ENCODE measurements at regions not wholly inside any gene's neighbourhood (a gene's known extent, or its start where the extent isn't known, plus 50 kb on each side); places are given as distances from the start of the nearest gene placed in this dataset.

- no peak for TF ChIP-seq CTCF (IDR thresholded peaks at IDR 0.05; ENCODE audit: unreplicated experiment in 3 of 3)
- H3K36me3 Mint-ChIP-seq (ENCODE audit: low read depth), result no peaks in the 10 kb centered on the region
Observed at GRCh38 chr3:102979191-102979590, 544.4 kb downstream of the ZPLD1 start.

GRCh38 chr3:102979682-102980354 lies 545.0 kb downstream of the ZPLD1 start:
- Mint-ChIP-seq H3K27me3 (ENCODE audit: low read depth) (no peaks in the 10 kb centered on the region), H3K36me3 (ENCODE audit: low read depth) (no peaks in the 10 kb centered on the region), H3K27ac (peak overlapping the region; percentile 72 to 85 (median 85)), H3K4me3 (no peak overlapping the region), H3K9me3 (peaks cover 7% of the 10 kb centered on the region), H3K4me1 (peaks cover 33% of the 10 kb centered on the region)
- no peak for TF ChIP-seq CTCF (IDR thresholded peaks at IDR 0.05; ENCODE audit: unreplicated experiment in 3 of 3)

More at GRCh38 chr3:102979191-102979590, 544.4 kb downstream of the ZPLD1 start:
- H3K4me1 Mint-ChIP-seq, result peaks cover 33% of the 10 kb centered on the region
- peak overlapping the region; percentile 72 to 90 (median 85) for H3K27ac Mint-ChIP-seq
- H3K9me3 Mint-ChIP-seq, result peaks cover 7% of the 10 kb centered on the region
- no peak overlapping the region for H3K4me3 Mint-ChIP-seq
- H3K27me3 Mint-ChIP-seq (ENCODE audit: low read depth), result no peaks in the 10 kb centered on the region

- peak overlapping the region; percentile 72 to 85 (median 85) for H3K27ac Mint-ChIP-seq
- H3K4me3 Mint-ChIP-seq, result no peak overlapping the region
- H3K9me3 Mint-ChIP-seq, result peaks cover 6% of the 10 kb centered on the region
Observed at GRCh38 chr3:102980355-102980696, 545.5 kb downstream of the ZPLD1 start.

DNA sequence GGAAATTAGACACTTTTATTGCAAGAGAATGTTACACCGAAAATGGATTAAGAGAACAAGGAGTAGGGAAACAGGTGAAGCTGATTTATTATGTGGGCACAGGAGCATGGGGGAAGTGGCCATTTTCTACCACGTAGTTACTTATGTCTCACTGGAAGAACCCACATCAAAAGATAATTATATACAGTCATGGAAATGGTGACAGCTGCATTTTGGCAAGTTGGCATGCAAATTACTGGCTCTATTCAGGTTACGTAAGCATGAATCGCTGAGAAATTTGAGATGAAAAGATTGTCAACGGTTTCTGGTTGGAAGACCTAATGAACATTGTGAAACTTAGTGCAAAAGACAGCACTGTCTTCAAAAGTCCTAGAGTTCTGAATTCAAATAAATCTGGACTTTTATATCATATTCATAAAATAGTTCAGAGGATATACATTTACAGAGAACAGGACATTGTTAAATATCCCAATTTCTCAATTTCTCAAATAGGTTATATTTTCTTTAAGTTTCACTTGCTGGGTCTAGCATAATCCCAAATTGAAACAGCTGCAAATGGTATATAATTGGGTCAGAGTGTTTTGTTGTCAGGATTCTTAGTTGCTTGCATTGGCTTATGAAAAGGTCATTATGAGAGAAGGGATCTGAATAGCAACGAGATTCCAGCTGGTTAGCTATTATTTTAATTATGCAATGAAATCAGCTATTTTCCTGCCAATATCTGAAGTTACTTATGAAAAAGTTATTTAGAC lies 567.8 kb downstream of the ZPLD1 start:
- Mint-ChIP-seq H3K27me3 (ENCODE audit: low read depth) (no peaks in the 10 kb centered on the region), H3K4me1 (peaks cover 33% of the 10 kb centered on the region), H3K36me3 (ENCODE audit: low read depth) (no peaks in the 10 kb centered on the region), H3K27ac (peak overlapping the region in 2 of 3 experiments; percentile 46 to 66), H3K9me3 (peaks cover 2% of the 10 kb centered on the region), H3K4me3 (no peak overlapping the region)
- TF ChIP-seq CTCF (IDR thresholded peaks at IDR 0.05; ENCODE audit: unreplicated experiment in 3 of 3), result no peak

More at GRCh38 chr3:102980355-102980696, 545.5 kb downstream of the ZPLD1 start:
- TF ChIP-seq CTCF (IDR thresholded peaks at IDR 0.05; ENCODE audit: unreplicated experiment in 3 of 3), result no peak
- peaks cover 33% of the 10 kb centered on the region for H3K4me1 Mint-ChIP-seq
- no peaks in the 10 kb centered on the region for H3K27me3 Mint-ChIP-seq (ENCODE audit: low read depth)
- H3K36me3 Mint-ChIP-seq (ENCODE audit: low read depth), result no peaks in the 10 kb centered on the region

DNA sequence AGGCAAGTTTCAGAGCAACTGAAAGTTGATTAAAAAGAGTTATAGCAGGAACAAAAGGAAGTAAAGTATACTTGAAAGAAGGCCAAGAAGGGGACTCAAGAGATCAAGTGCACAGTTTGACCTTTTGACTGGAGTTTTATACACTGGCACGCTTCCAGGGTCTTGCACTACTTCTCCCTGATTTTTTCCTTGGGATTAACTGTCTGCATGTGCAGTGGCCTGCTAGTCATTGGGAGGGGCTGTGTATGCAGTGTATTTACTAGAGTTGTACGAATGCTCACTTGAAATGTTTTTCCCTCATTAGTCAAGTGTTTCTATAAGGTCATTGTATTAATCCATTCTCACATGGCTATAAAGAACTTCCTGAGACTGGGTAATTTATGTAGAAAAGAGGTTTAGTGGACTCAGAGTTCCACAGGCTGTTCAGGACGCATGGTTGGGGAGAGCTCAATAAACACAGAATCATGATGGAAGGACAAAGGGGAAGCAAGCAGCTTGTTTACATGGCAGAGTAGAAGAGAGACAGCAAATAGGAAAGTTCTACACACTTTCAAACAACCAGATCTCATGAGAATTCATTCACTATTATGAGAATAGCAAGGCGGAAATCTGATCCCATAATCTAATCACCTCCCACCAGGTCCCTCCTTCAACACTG lies 571.8 kb downstream of the ZPLD1 start:
- H3K27me3 Mint-ChIP-seq (ENCODE audit: low read depth), result no peaks in the 10 kb centered on the region
- peaks cover 33% of the 10 kb centered on the region for H3K4me1 Mint-ChIP-seq

More for the DNA sequence above, 571.8 kb downstream of the ZPLD1 start:
- TF ChIP-seq CTCF (IDR thresholded peaks at IDR 0.05; ENCODE audit: unreplicated experiment in 3 of 3), result no peak
- Mint-ChIP-seq H3K27ac (peak overlapping the region; percentile 5 to 49 (median 11)), H3K4me3 (no peak overlapping the region), H3K36me3 (ENCODE audit: low read depth) (no peaks in the 10 kb centered on the region), H3K9me3 (peaks cover 4% of the 10 kb centered on the region)
